Natural killer cell (primary cell): ENCODE measurements at regions not wholly inside any gene's neighbourhood (a gene's known extent, or its start where the extent isn't known, plus 50 kb on each side); places are given as distances from the start of the nearest gene placed in this dataset.

ENCODE experiments used
- ATAC-seq, 3 donors: fragments of 150-1000 bp in 2 of 3; fragments of 200-7000 bp in 1 of 3; cut with Tn5 transposase; 1 replicate in 1 of 3; 2 replicates in 2 of 3; pipeline ENCODE4 v1.10.0; 2021; ENCODE audit warnings: mild to moderate bottlenecking in 2 of 3, moderate library complexity in 2 of 3
- DNase-seq, 2 donors: peaks; one replicate each; pipeline versions ENCODE4 v3.0.0 to v3.0.0-alpha.2; 2013 to 2021; ENCODE audit warnings: mixed read lengths in 1 of 2
- H3K27ac ChIP-seq: one replicate; pipeline ENCODE4 v1.5.1; 2013; ENCODE audit warnings: mild to moderate bottlenecking, low read length
- H3K27me3 ChIP-seq: one replicate; pipeline ENCODE4 v1.6.1; 2013; ENCODE audit warnings: low read length; ENCODE audit not compliant: control insufficient read depth, insufficient read depth
- H3K36me3 ChIP-seq: one replicate; pipeline ENCODE4 v1.6.1; 2013; ENCODE audit warnings: low read length; ENCODE audit not compliant: control insufficient read depth, insufficient read depth
- H3K4me1 ChIP-seq: one replicate; pipeline ENCODE4 v1.6.1; 2013; ENCODE audit warnings: low read length; ENCODE audit not compliant: control insufficient read depth, insufficient read depth
- H3K4me3 ChIP-seq: one replicate; pipeline ENCODE4 v1.5.1; 2013; ENCODE audit warnings: low read length
- H3K9me3 ChIP-seq: one replicate; pipeline ENCODE4 v1.6.1; 2013; ENCODE audit warnings: low read length; ENCODE audit not compliant: control insufficient read depth, insufficient read depth
- H3K27ac Mint-ChIP-seq, 2 donors: one replicate each; pipeline ENCODE4 v1.8.0; 2022; ENCODE audit warnings: mild to moderate bottlenecking in 2 of 2, mixed read lengths in 2 of 2, moderate library complexity in 1 of 2
- H3K27me3 Mint-ChIP-seq, 2 donors: one replicate each; pipeline ENCODE4 v1.8.0; 2022; ENCODE audit warnings: low read depth in 2 of 2, mixed read lengths in 2 of 2
- H3K36me3 Mint-ChIP-seq: one replicate; pipeline ENCODE4 v1.8.0; 2022; ENCODE audit warnings: mixed read lengths
- H3K4me1 Mint-ChIP-seq, 2 donors: one replicate each; pipeline ENCODE4 v1.8.0; 2022; ENCODE audit warnings: mixed read lengths in 2 of 2
- H3K4me3 Mint-ChIP-seq: one replicate; pipeline ENCODE4 v1.8.0; 2022; ENCODE audit warnings: mild to moderate bottlenecking, moderate library complexity, mixed read lengths
- H3K9me3 Mint-ChIP-seq, 2 donors: one replicate each; pipeline ENCODE4 v1.8.0; 2022; ENCODE audit warnings: mixed read lengths in 2 of 2
- CTCF ChIP-seq: fragments of 200-600 bp; IDR thresholded peaks from one replicate; pipeline ENCODE4 v1.8.0; 2022; ENCODE audit warnings: antibody characterized with exemption
- WGBS: methylation state at CpG from one replicate; pipeline ENCODE4 v1.1.7; 2013; ENCODE audit warnings: missing lambda C conversion rate; ENCODE audit not compliant: insufficient coverage; 5-methylcytosine and 5-hydroxymethylcytosine counted together
- intact Hi-C: fragments of 100-400 bp; cut with micrococcal nuclease; formaldehyde crosslinking; loops from one replicate; pipeline ENCODE4 v1.14.2; 2022

DNA sequence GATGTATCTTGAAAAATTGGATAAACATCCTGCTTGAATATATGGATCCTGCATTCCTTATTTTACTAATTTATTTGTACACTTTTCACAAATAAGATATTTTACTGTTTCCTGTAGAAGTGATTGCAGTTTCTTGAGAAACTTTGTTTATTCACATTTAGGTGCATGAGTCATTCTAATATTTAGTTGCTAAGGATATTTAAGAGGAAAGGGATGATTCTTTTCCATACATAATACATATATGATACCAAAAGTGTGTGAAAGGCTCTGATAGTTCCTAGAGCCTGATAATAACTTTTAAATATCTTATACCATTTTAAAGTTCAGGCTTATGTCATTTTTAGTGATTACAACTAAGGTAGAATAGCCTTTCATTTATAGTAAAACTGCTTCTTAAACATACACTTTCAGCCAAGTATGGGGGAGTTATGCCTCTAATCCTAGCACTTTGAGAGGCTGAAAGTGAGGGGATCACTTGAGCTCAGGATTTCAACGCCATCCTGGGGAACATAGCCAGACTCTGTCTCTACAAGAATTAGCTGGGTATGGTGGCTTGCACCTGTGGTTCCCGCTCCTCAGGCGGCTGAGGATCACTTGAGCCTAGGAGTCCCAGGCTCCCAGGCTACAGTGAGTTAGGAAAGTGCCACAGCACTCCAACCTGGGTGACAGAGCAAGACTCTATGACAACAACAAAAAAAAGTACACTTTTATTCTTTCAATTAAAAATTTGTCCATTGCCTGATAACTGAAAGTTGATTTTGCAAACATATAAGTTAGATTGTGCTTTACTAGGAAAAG lies 262.6 kb upstream of the LRIG3 start:
- Histone ChIP-seq H3K27ac (no peak overlapping the region), H3K36me3 (no peaks in the 10 kb centered on the region), H3K27me3 (no peaks in the 10 kb centered on the region), H3K4me3 (no peak overlapping the region), H3K4me1 (no peaks in the 10 kb centered on the region), H3K9me3 (peaks cover 6% of the 10 kb centered on the region)
- ATAC-seq (no peak), DNase-seq (no peak)
- WGBS, result 83% methylated on average over 3 of the region's 3 CpGs
- no peak overlapping the region for H3K4me3 Mint-ChIP-seq
- TF ChIP-seq CTCF, result no peak
- intact Hi-C loops, result no loop called here
- no peaks in the 10 kb centered on the region for H3K27me3 Mint-ChIP-seq
- H3K9me3 Mint-ChIP-seq, result peaks cover 5 to 7% of the 10 kb centered on the region in 2 donors
- H3K36me3 Mint-ChIP-seq, result no peaks in the 10 kb centered on the region
- no peak overlapping the region for H3K27ac Mint-ChIP-seq
- no peaks in the 10 kb centered on the region for H3K4me1 Mint-ChIP-seq

- no peak overlapping the region for H3K27ac Mint-ChIP-seq
- no peak for ATAC-seq
- no peak for DNase-seq
- no peak overlapping the region for H3K27ac ChIP-seq
- H3K9me3 Mint-ChIP-seq, result peaks cover 9 to 10% of the 10 kb centered on the region in 2 donors
- no peaks in the 10 kb centered on the region for H3K36me3 Mint-ChIP-seq
- H3K4me3 Mint-ChIP-seq, result no peak overlapping the region
- TF ChIP-seq CTCF, result no peak
- 88% methylated on average over 1 of the region's 4 CpGs for WGBS
- no peaks in the 10 kb centered on the region for H3K4me1 Mint-ChIP-seq
- H3K27me3 Mint-ChIP-seq, result no peaks in the 10 kb centered on the region
- intact Hi-C loops, result no loop called here
- H3K27me3 ChIP-seq, result no peaks in the 10 kb centered on the region
- no peaks in the 10 kb centered on the region for H3K36me3 ChIP-seq
- H3K9me3 ChIP-seq, result peaks cover 6% of the 10 kb centered on the region
- no peak overlapping the region for H3K4me3 ChIP-seq
- H3K4me1 ChIP-seq, result no peaks in the 10 kb centered on the region
Measured at GRCh38 chr12:59182191-59182590, 261.9 kb upstream of the LRIG3 start.

DNA sequence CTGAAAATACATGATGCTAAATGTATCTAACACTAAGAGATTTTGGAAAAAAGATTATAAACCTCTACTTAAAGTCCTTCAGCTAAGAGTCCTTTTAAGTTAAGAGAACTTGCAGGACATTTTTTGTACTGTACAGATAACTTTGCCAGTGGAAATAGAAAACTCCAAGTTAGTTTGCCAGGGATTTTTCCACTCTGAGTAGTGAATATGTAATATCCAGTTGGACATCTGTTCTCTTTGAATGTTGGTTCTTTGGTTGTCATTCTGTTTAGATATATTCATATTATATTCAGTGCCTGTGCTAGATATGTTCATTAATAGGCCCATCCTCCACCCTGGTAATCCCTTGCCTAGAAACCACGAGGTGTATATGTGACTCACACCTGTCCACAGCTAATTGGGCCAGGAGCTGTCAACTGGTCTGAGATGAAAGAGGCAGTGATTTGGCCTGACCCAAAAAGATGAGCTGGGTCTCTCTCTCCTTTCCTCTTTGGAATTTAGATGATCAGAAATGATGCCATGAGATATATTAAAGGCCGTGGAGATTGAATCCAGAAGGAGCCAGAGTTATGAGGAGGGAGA lies 261.0 kb upstream of the LRIG3 start:
- Histone ChIP-seq H3K9me3 (peaks cover 10% of the 10 kb centered on the region), H3K27me3 (no peaks in the 10 kb centered on the region), H3K27ac (no peak overlapping the region), H3K4me3 (no peak overlapping the region), H3K36me3 (no peaks in the 10 kb centered on the region), H3K4me1 (no peaks in the 10 kb centered on the region)
- H3K27me3 Mint-ChIP-seq, result no peaks in the 10 kb centered on the region
- no peak overlapping the region for H3K27ac Mint-ChIP-seq
- H3K4me3 Mint-ChIP-seq, result no peak overlapping the region
- no peak for DNase-seq
- intact Hi-C loops, result no loop called here
- no peak for TF ChIP-seq CTCF
- no peak for ATAC-seq
- H3K9me3 Mint-ChIP-seq, result peaks cover 10% of the 10 kb centered on the region in 2 donors
- H3K36me3 Mint-ChIP-seq, result no peaks in the 10 kb centered on the region
- 64% methylated on average over 2 of the region's 2 CpGs for WGBS
- no peaks in the 10 kb centered on the region for H3K4me1 Mint-ChIP-seq
